Neutrophil (primary cell): ENCODE measurements at regions not wholly inside any gene's neighbourhood (a gene's known extent, or its start where the extent isn't known, plus 50 kb on each side); places are given as distances from the start of the nearest gene placed in this dataset.

Source experiments
- H3K27ac ChIP-seq: fragments of 200-600 bp; sonication (generic); 2 replicates; pipeline ENCODE4 v1.5.1; 2016; ENCODE audit warnings: mild to moderate bottlenecking, moderate library complexity
- H3K27me3 ChIP-seq: fragments of 200-600 bp; sonication (generic); 2 replicates; pipeline ENCODE4 v1.6.0; 2016; ENCODE audit warnings: mild to moderate bottlenecking
- H3K36me3 ChIP-seq: fragments of 200-600 bp; sonication (generic); 2 replicates; pipeline ENCODE4 v1.5.1; 2017
- H3K4me1 ChIP-seq, 2 experiments: fragments of 200-600 bp in 1 of 2; sonication (generic) in 1 of 2; 1 replicate in 1 of 2; 2 replicates in 1 of 2; pipeline versions ENCODE4 v1.5.1 to v1.6.1; 2013 to 2016; ENCODE audit warnings: low read depth in 1 of 2, low read length in 1 of 2, mild to moderate bottlenecking in 1 of 2, moderate library complexity in 1 of 2; ENCODE audit not compliant: control insufficient read depth in 1 of 2, insufficient read depth in 1 of 2
- H3K4me3 ChIP-seq, 2 experiments: fragments of 200-600 bp in 1 of 2; sonication (generic) in 1 of 2; 1 replicate in 1 of 2; 2 replicates in 1 of 2; pipeline ENCODE4 v1.5.1; 2013 to 2016; ENCODE audit warnings: low read depth in 1 of 2, low read length in 1 of 2, mild to moderate bottlenecking in 1 of 2, moderate library complexity in 1 of 2
- H3K9me3 ChIP-seq: fragments of 200-600 bp; sonication (generic); 2 replicates; pipeline ENCODE4 v1.5.1; 2016
- TF ChIP-seq, protein P1 (sequence below): fragments of 200-600 bp; sonication (generic); IDR thresholded peaks from 2 replicates; pipeline ENCODE4 v1.5.1; 2016; ENCODE audit warnings: antibody characterized with exemption

DNA sequence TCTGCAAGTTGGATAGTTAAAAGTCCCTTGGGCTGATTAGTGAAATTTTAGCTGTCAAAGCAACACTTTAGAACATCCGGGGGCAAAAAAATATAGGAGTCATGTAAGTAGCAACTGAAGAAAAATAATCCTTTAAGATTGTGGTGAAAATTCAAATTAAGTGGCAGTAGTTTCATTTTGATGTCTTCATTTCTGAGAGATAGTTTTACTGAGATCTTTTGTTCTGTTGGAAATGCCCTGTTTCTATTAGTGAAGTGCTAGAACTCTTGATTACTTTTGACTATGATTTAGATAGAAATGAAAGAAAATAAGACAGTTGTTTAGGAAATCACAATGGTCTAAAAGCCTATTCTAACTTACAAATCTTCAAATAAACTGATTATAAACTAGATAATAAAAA is 587.3 kb upstream of the MMS22L start:
- no peaks in the 10 kb centered on the region for H3K36me3 ChIP-seq
- H3K9me3 ChIP-seq, result no peaks in the 10 kb centered on the region
- no peaks in the 10 kb centered on the region for H3K4me1 ChIP-seq
- H3K27ac ChIP-seq, result no peak overlapping the region
- TF ChIP-seq, protein P1, sequence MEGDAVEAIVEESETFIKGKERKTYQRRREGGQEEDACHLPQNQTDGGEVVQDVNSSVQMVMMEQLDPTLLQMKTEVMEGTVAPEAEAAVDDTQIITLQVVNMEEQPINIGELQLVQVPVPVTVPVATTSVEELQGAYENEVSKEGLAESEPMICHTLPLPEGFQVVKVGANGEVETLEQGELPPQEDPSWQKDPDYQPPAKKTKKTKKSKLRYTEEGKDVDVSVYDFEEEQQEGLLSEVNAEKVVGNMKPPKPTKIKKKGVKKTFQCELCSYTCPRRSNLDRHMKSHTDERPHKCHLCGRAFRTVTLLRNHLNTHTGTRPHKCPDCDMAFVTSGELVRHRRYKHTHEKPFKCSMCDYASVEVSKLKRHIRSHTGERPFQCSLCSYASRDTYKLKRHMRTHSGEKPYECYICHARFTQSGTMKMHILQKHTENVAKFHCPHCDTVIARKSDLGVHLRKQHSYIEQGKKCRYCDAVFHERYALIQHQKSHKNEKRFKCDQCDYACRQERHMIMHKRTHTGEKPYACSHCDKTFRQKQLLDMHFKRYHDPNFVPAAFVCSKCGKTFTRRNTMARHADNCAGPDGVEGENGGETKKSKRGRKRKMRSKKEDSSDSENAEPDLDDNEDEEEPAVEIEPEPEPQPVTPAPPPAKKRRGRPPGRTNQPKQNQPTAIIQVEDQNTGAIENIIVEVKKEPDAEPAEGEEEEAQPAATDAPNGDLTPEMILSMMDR, result no peak
- H3K27me3 ChIP-seq, result no peaks in the 10 kb centered on the region
- no peak overlapping the region for H3K4me3 ChIP-seq

- TF ChIP-seq, protein P1, result no peak
- Histone ChIP-seq H3K27ac (no peak overlapping the region), H3K27me3 (no peaks in the 10 kb centered on the region), H3K36me3 (no peaks in the 10 kb centered on the region), H3K9me3 (no peaks in the 10 kb centered on the region), H3K4me1 (no peaks in the 10 kb centered on the region), H3K4me3 (no peak overlapping the region)
Measured at GRCh38 chr6:97876711-97877110, 593.7 kb upstream of the MMS22L start.

DNA sequence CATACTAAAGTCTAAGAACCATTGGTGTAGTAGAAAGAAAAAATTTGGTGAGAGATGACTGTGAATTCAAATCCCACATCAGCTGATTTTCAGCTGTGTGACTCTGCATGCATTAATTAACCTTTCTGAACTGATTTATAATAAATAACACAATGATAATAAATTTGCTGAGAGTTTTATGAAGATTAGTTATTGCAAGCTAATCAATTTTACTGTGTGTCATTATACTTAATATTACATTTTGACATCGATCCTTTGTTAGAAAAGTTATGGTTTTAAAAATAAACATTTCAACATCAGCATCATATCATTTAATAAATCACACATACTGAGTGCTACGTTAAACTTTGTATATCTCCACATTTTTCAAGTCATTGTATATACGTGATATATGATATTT is 599.7 kb upstream of the MMS22L start:
- Histone ChIP-seq H3K9me3 (no peaks in the 10 kb centered on the region), H3K36me3 (no peaks in the 10 kb centered on the region), H3K4me1 (no peaks in the 10 kb centered on the region), H3K27ac (no peak overlapping the region), H3K4me3 (no peak overlapping the region), H3K27me3 (no peaks in the 10 kb centered on the region)
- TF ChIP-seq, protein P1, result no peak

DNA sequence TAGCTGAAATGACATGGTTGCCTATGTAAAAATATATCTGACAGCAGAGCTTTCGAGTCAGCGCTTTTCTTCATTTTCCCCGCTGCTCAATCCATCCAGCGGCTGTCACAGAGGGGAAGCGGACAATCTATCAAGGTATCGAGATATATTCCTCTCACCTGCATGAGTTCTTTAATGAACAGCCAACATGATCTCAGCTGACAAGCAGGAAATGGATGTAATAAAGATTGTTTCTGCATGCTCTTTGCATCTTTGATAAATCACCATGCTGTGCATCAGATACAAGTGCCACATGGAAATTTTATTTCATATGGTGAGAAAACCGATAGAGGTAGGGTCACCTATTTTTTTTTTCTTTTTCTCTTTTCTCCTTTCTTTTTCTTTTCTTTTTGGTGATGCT is 602.3 kb upstream of the MMS22L start:
- H3K4me3 ChIP-seq, result no peak overlapping the region
- no peaks in the 10 kb centered on the region for H3K4me1 ChIP-seq
- TF ChIP-seq, protein P1, result no peak
- H3K27ac ChIP-seq, result no peak overlapping the region
- H3K9me3 ChIP-seq, result no peaks in the 10 kb centered on the region
- H3K36me3 ChIP-seq, result no peaks in the 10 kb centered on the region
- no peaks in the 10 kb centered on the region for H3K27me3 ChIP-seq

- TF ChIP-seq, protein P1, result no peak
- Histone ChIP-seq H3K4me1 (no peaks in the 10 kb centered on the region), H3K27me3 (no peaks in the 10 kb centered on the region), H3K9me3 (no peaks in the 10 kb centered on the region), H3K27ac (no peak overlapping the region), H3K36me3 (no peaks in the 10 kb centered on the region), H3K4me3 (no peak overlapping the region)
Measured at GRCh38 chr6:97885828-97886227, 602.8 kb upstream of the MMS22L start.

DNA sequence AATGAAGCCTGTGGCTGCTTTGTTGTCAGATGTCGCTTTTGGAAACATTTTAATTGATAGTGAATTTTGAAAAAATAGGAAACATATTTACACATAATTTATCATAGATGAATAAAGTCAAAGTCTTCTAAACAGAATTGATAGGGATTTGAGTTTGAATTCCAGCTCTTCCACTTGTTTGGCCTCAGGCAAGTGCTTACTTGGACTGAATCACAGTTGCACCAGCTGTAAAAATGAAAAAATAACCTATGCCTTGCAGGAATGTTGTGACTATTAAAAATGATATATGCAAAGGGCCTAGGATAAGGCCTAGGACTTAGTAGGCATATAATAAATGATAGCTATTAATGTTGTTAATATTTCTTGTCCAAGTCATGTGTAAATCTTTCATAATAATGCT is 618.5 kb upstream of the MMS22L start:
- TF ChIP-seq, protein P1, result no peak
- H3K27ac ChIP-seq, result no peak overlapping the region
- H3K4me1 ChIP-seq, result no peaks in the 10 kb centered on the region

More for the DNA sequence above, 618.5 kb upstream of the MMS22L start:
- Histone ChIP-seq H3K9me3 (no peaks in the 10 kb centered on the region), H3K4me3 (no peak overlapping the region), H3K36me3 (no peaks in the 10 kb centered on the region), H3K27me3 (no peaks in the 10 kb centered on the region)
